ENCODE measurements at regions not wholly inside any gene's neighbourhood (a gene's known extent, or its start where the extent isn't known, plus 50 kb on each side); places are given as distances from the start of the nearest gene placed in this dataset.

- no peak for DNase-seq
Observed at GRCh38 chr16:66133643-66134338, 232.7 kb upstream of the CDH5 start.

- DNase-seq, result no peak
Observed at GRCh38 chr16:66131895-66132294, 234.6 kb upstream of the CDH5 start.

DNA sequence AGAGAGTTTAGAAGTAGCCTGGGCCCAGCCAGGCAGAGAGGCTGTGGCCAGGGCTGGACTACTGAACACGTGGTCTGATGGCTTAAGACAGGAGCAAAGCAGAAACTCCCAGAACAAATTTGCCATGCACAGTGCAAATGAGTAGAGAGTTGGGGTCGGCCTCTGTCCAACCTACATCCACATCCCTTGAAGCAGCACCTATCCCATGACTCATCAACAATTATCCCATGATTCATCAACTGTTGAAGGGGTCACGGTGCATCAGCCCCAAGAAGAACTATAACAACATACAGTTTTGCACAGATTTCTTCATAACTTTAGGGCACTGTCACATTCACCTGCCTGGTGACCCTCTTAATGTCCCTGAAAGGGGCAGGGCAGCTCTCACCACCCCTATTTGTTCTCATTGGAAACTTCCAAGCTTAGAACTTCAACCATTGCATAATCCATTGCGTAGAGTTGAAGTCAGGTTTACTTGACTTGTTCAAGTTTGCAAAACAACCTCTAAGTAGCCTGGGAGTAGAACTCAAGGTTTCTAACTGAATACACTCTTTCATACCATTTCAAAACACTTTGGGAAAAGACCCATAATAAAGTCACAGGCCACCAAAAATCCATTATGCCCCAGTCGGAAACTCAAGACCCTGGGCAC is 235.2 kb upstream of the CDH5 start:
- peak; percentile 63 for DNase-seq

DNA sequence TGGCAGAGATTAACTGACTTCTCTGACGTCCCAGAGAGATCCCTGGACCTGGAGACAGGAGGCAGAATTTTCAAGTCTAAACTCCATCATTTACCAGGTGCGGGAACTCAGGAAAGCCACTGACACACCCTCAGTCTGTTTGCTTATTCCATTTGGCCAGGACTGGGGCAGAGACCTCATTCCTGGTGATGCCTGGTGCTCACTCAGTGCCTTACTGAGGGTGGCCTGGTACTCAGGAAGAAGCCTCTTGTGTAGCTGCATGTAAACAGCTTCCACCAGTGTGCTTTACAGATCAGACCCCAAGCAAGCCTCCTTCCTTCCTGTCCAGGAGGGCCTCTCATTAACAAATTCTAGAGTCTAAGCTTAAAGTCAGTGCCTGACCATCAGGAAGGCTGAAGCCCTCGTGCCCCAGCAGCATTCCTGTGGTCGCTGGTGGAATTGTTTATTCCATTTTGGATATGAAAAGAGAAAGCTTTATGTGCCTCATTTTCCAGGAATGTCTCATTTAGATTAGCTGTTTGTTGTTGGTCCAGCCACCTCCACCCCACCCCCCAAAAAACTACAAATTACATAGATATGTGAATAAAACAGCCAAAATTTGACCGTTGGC is 236.1 kb upstream of the CDH5 start:
- DNase-seq, result peak; percentile 75

GRCh38 chr16:66129196-66129595 is 237.3 kb upstream of the CDH5 start:
- peak; percentile 72 for DNase-seq

GRCh38 chr16:66128371-66128770 is 238.1 kb upstream of the CDH5 start:
- no peak for DNase-seq

DNA sequence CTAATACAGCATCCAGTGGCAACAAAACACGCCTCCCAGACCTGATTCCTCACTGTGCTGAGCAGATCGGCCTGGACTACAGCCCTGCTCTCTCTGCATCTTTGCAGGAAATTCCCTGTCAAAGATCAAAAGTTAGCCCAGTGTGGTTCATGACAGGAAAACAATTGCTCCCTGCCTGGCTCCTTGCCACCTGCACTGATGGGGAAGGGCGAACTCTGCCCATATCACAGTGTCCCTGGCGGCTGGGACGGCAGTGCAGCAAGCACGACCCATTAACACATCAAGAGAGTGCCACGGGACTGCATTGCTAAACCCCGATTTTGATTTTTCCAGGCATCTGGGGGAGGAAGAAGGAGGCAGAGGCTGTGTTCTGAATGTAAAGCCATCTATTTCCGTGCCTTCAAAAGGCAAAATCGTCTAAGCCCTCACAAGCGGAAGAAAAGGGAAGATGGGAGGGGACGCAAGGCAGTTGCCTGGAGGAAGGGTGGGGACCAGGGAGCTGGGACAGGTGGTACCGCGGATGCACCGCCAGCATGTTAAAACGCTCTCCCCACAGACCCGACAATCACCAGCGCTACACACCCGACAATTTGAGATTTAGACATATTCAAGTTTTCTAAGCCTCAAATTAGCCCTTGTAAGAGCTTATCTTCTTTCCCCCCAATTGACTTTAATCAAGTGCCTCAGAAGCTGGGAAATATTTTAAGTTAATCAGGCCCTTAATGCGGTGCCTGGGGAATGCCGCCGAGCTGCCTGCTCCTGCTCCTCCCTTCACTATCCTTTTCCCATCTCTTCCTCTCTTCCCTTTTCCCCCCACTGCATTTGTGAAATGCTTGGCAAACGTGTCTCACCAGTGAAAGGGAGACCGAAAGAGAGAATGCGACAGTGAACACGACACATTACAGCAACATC is 238.8 kb upstream of the CDH5 start:
- peak; percentile 53 for DNase-seq

GRCh38 chr16:66121466-66121865 is 245.0 kb upstream of the CDH5 start:
- no peak for DNase-seq

- DNase-seq, result no peak
Observed at GRCh38 chr16:66120656-66121055, 245.8 kb upstream of the CDH5 start.

DNA sequence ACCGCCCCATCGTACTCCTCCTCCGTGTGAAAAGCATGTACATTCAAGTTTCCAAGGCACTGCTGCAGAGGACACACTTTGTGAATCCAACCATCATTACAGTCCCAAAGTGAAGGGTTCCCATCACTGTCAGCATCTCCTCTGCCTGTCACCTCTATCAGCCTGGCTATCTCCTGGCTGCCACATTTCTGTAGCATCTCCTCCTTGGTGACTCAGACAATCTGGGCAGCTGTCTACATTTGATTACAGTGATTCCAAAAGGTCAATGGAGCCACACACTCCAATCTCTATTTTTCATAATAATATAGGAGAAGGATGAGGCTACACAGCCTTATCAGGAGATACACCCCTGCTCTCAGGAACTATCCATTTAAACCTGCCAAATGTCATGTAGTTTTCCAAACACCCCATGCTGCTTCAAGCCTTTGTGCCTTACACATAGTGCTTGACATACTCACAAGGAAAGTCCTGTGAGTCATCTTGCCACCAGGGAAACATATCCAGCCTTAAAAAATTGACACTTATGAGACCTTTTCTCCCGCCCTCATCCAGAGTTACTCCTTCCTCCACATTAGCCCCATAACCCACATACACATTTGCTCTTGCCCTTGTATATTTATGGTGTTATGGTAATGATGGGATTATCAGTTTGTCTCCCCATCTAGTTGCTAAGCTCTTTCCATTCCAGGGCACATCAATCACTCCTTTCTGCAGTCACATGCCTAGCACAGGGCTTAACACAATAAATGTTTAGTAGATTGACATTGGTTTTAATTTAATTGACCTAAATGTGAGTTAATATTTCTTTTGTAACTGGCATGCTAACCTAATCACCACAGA is 250.1 kb upstream of the CDH5 start:
- DNase-seq, result no peak

DNA sequence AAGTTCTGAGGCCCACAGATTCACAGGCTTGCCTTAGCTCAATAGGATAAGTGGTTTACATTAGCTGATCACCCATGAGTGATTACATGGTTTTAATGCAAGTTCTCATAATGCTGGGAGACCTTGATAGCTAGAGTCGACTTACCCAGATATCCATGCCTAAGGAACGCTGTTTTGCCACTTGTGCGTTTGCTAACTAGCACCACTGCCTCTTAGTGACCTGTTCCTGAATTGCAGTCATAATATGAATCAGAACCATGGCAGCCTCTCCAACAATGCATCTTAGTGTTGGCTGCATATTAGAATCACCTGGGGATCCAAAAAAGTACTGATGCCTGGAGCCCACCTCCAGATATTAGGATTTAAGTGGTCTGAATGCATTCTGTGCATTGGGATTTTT is 251.1 kb upstream of the CDH5 start:
- DNase-seq, result no peak

GRCh38 chr16:66113223-66113622 is 253.3 kb upstream of the CDH5 start:
- DNase-seq, result no peak

DNA sequence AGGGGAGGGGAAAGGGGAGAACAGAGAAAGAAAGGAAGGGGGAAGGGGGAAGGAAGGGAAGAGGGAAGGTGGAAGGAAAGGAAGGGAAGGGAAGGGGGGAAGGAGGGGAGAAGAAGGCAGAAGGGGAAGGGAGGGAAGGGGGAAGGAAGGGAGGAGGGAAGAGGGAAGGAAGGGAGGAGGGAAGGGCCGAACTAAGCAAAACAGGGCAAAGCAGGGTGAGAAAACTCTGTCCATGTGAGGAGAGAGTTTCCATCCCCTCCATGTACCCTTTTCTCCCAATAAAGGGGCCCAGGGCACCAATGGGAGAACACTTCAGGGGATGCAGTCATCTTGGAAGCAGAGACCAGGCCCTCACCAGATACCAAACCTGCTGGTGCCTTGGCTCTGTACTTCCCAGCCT is 256.8 kb upstream of the CDH5 start:
- no peak for DNase-seq

- DNase-seq, result no peak
Observed at GRCh38 chr16:66107661-66108060, 258.8 kb upstream of the CDH5 start.

GRCh38 chr16:66103211-66103610 is 263.3 kb upstream of the CDH5 start:
- peak; percentile 78 for DNase-seq

- DNase-seq, result no peak
Observed at GRCh38 chr16:66099306-66099705, 267.2 kb upstream of the CDH5 start.

DNA sequence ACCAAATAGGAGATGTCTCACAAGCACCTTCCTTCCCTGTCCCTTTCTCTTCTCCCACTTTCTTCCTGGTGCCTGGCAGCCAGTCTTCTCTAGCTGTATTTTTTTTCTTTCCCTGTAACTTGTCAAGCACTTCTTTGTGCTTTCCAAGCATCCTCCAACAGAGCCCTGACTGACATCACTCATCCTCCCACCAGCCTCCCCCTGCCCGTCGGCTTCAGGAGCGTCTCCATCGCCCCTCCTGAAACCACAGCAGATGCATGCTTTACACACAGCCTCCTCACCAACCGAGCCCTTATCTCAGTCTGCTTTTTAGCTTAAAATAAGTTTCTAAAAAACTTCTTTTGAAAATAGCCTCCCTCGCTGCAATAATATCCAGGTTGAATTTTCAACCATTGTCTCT is 268.7 kb upstream of the CDH5 start:
- peak; percentile 80 for DNase-seq

DNA sequence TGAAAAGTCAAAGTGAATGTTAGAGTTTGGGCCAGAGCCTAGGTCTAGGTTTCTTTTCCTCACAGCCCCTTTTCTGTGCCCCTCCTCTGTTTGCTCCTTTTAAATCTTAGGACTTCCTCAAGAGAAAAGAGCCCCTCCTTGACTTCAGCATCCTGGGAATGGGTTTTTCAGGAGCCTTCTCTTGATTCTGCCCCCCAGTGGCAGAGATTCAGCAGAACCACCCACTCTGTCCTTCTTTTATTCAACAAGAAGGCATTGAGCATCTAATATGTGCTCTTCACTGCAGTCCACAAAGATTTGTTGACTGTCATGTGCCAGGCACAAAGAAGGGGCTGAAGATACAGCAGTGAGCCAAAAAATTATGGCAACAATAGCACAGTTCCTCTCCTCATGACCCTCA is 270.8 kb upstream of the CDH5 start:
- DNase-seq, result no peak

DNA sequence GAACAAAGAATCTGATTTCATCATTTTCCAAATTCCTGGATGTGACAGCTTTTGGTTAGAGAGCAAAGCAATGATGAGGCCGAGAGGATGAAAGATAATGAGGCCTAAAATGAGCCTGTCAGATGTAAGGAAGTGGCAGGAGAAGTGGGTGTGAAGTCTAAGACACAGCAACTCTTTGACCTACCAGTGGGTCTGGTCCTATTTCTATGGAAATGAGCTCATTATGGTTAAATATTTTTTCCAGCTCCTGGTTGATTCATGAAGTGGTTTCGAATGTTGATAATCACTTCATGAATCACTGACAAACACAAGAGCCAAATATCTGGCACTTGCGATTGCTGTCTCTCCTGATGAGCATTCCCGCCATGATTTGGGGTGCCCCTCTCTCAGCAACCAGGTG is 273.3 kb upstream of the CDH5 start:
- no peak for DNase-seq

DNA sequence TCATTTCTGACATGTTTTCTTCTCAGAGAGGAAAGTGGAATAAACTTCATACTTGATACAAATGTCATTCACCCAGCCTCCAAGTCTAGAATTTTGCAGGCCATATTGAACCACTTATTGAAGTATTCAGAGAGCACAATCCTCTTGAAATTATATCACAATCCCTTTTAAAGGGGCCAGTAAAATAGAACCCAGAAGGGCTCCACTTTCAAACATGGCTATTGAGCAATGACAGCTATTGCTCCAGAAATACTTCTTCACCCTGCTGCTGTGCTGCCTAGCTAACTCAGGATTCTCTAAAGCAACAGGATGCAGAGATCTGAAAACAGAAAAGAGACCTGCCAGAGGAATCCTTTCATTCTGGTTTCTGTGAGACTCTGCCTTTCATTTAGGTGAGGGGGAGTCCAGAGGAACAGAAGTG is 275.0 kb upstream of the CDH5 start:
- no peak for DNase-seq

- DNase-seq, result no peak
Observed at GRCh38 chr16:66088681-66089080, 277.8 kb upstream of the CDH5 start.

- no peak for DNase-seq
Observed at GRCh38 chr16:66087308-66087707, 279.2 kb upstream of the CDH5 start.
